CD4-positive, alpha-beta T cell (primary cell): ENCODE measurements at regions not wholly inside any gene's neighbourhood (a gene's known extent, or its start where the extent isn't known, plus 50 kb on each side); places are given as distances from the start of the nearest gene placed in this dataset.
A peak's percentile ranks its signal among the peaks of the same experiment; 100 is the strongest.

Experiments used
- ATAC-seq: fragments of 200-7000 bp; cut with Tn5 transposase; one replicate; pipeline ENCODE4 v1.10.0; 2022; ENCODE audit warnings: mild to moderate bottlenecking; ENCODE audit not compliant: poor library complexity
- CTCF ChIA-PET: fragments of 350-600 bp; sonication (Branson Sonifier 250); formaldehyde crosslinking; loops from one replicate; lab custom pipeline; 2021; ENCODE audit warnings: antibody characterized with exemption, inconsistent platforms; lab: Charles Lee
- POLR2A ChIA-PET: fragments of 350-600 bp; sonication (Branson Sonifier 250); formaldehyde crosslinking; loops from one replicate; lab custom pipeline; 2021; ENCODE audit warnings: antibody characterized with exemption, inconsistent platforms; lab: Charles Lee
- DNase-seq, 14 experiments: peaks; one replicate each; pipeline ENCODE4 v3.0.0-alpha.2; 2013 to 2020; ENCODE audit warnings: mixed read lengths in 2 of 14
- H3K27ac ChIP-seq, 2 donors: one replicate each; pipeline versions ENCODE4 v1.5.1 to v1.7.0; 2013; ENCODE audit warnings: low read length in 2 of 2, low read depth in 1 of 2, mild to moderate bottlenecking in 1 of 2
- H3K27me3 ChIP-seq, 2 experiments: 1 replicate in 1 of 2; 2 replicates in 1 of 2; pipeline versions ENCODE4 v1.6.1 to v1.7.0; 2013; ENCODE audit warnings: low read length in 2 of 2, control low read depth in 1 of 2, mild to moderate bottlenecking in 1 of 2, moderate library complexity in 1 of 2; ENCODE audit not compliant: insufficient read depth in 2 of 2, control insufficient read depth in 1 of 2
- H3K36me3 ChIP-seq: one replicate; pipeline ENCODE4 v1.6.1; 2013; ENCODE audit warnings: low read length, control low read depth; ENCODE audit not compliant: insufficient read depth
- H3K4me1 ChIP-seq: one replicate; pipeline ENCODE4 v1.6.1; 2013; ENCODE audit warnings: low read length, control low read depth; ENCODE audit not compliant: insufficient read depth
- H3K4me3 ChIP-seq: one replicate; pipeline ENCODE4 v1.5.1; 2013; ENCODE audit warnings: mild to moderate bottlenecking, low read length, moderate library complexity
- H3K9me3 ChIP-seq, 2 experiments: 1 replicate in 1 of 2; 2 replicates in 1 of 2; pipeline versions ENCODE4 v1.6.1 to v1.7.0; 2013; ENCODE audit warnings: low read length in 2 of 2, mild to moderate bottlenecking in 2 of 2, control low read depth in 1 of 2, moderate library complexity in 1 of 2; ENCODE audit not compliant: control insufficient read depth in 1 of 2, insufficient read depth in 1 of 2
- H3K27ac Mint-ChIP-seq: one replicate; pipeline ENCODE4 v1.8.0; 2020; ENCODE audit warnings: mixed read lengths
- H3K27me3 Mint-ChIP-seq: one replicate; pipeline ENCODE4 v1.8.0; 2021; ENCODE audit warnings: mixed read lengths
- H3K36me3 Mint-ChIP-seq: one replicate; pipeline ENCODE4 v1.8.0; 2021; ENCODE audit warnings: low read depth, mixed read lengths
- H3K4me1 Mint-ChIP-seq: one replicate; pipeline ENCODE4 v1.8.0; 2021; ENCODE audit warnings: low read depth, mixed read lengths
- H3K4me3 Mint-ChIP-seq: one replicate; pipeline ENCODE4 v1.8.0; 2020; ENCODE audit warnings: mild to moderate bottlenecking, mixed read lengths
- H3K9me3 Mint-ChIP-seq: one replicate; pipeline ENCODE4 v1.8.0; 2020; ENCODE audit warnings: mixed read lengths
- CTCF ChIP-seq: fragments of 200-600 bp; IDR thresholded peaks from one replicate; pipeline ENCODE4 v1.8.0; 2022; ENCODE audit warnings: antibody characterized with exemption, mild to moderate bottlenecking
- intact Hi-C, 2 experiments: fragments of 100-400 bp; cut with DNase I in 1 of 2; cut with micrococcal nuclease in 1 of 2; formaldehyde crosslinking; loops; one replicate each; pipeline versions ENCODE4 v1.15.1 to v1.9.0; 2023 to 2025; cut with DNase I, micrococcal nuclease

GRCh38 chr9:94033383-94033782, 50.9 kb upstream of the PTPDC1 start:
- no peak overlapping the region for H3K27ac Mint-ChIP-seq
- Histone ChIP-seq H3K4me3 (no peak overlapping the region), H3K4me1 (peaks cover 15% of the 10 kb centered on the region), H3K9me3 (no peaks in the 10 kb centered on the region), H3K36me3 (no peaks in the 10 kb centered on the region), H3K27ac (no peak overlapping the region), H3K27me3 (no peaks in the 10 kb centered on the region)
- no peak overlapping the region for H3K4me3 Mint-ChIP-seq
- ChIA-PET POLR2A (no interaction called here), CTCF (no interaction called here)
- intact Hi-C loops, result loop anchor here in 1 of 2 experiments (5.0 kb wide), 2 partner anchors 134 to 1916 kb away; partner anchors contain the start of gene SPTLC1
- H3K27me3 Mint-ChIP-seq, result no peaks in the 10 kb centered on the region
- DNase-seq (no peak), ATAC-seq (no peak)
- H3K36me3 Mint-ChIP-seq, result peaks cover 8% of the 10 kb centered on the region
- H3K4me1 Mint-ChIP-seq, result peaks cover 23% of the 10 kb centered on the region
- TF ChIP-seq CTCF, result no peak
- H3K9me3 Mint-ChIP-seq, result no peaks in the 10 kb centered on the region

- Mint-ChIP-seq H3K4me3 (peak overlapping the region; percentile 91), H3K36me3 (peaks cover 8% of the 10 kb centered on the region), H3K27ac (no peak overlapping the region), H3K9me3 (no peaks in the 10 kb centered on the region), H3K4me1 (peaks cover 23% of the 10 kb centered on the region), H3K27me3 (no peaks in the 10 kb centered on the region)
- Histone ChIP-seq H3K27ac (no peak overlapping the region), H3K36me3 (no peaks in the 10 kb centered on the region), H3K9me3 (no peaks in the 10 kb centered on the region), H3K27me3 (no peaks in the 10 kb centered on the region), H3K4me3 (no peak overlapping the region), H3K4me1 (peaks cover 15% of the 10 kb centered on the region)
- ChIA-PET POLR2A (interaction anchor here (1.3 kb wide), 1 partner anchor 134 kb away, joined by 4 read pairs; no protein-coding TSS in a partner anchor), CTCF (interaction anchor here (1.3 kb wide), 2 partner anchors 18 to 19 kb away, joined by 3 to 5 read pairs; no protein-coding TSS in a partner anchor)
- intact Hi-C loops, result loop anchor here (2.0 to 5.0 kb wide), 3 partner anchors 135 to 1915 kb away; partner anchors contain the start of gene SPTLC1 (in 1 of the 2)
- ATAC-seq (no peak), DNase-seq (no peak)
- no peak for TF ChIP-seq CTCF
These were observed 52.3 kb upstream of the PTPDC1 start for GRCh38 chr9:94031946-94032345.

GRCh38 chr9:94031380-94031779, 52.9 kb upstream of the PTPDC1 start:
- no peak for TF ChIP-seq CTCF
- no peak for DNase-seq
- H3K27ac Mint-ChIP-seq, result peak overlapping the region; percentile 76
- POLR2A ChIA-PET, result interaction anchor here (0.6 to 1.3 kb wide), 2 partner anchors 135 to 1916 kb away, joined by 3 to 4 read pairs; partner anchors contain the start of gene SPTLC1
- H3K27me3 Mint-ChIP-seq, result no peaks in the 10 kb centered on the region
- intact Hi-C loops, result loop anchor here (2.0 to 5.0 kb wide), 3 partner anchors 135 to 1914 kb away; partner anchors contain the start of gene SPTLC1 (in 1 of the 2)
- no peak for ATAC-seq
- CTCF ChIA-PET, result interaction anchor here (1.3 kb wide), 2 partner anchors 17 to 18 kb away, joined by 3 to 5 read pairs; no protein-coding TSS in a partner anchor
- H3K36me3 Mint-ChIP-seq, result peaks cover 8% of the 10 kb centered on the region
- H3K9me3 Mint-ChIP-seq, result no peaks in the 10 kb centered on the region
- H3K4me1 ChIP-seq, result peaks cover 15% of the 10 kb centered on the region
- no peaks in the 10 kb centered on the region for H3K9me3 ChIP-seq
- H3K4me3 Mint-ChIP-seq, result peak overlapping the region; percentile 91
- peaks cover 23% of the 10 kb centered on the region for H3K4me1 Mint-ChIP-seq
- no peaks in the 10 kb centered on the region for H3K36me3 ChIP-seq
- H3K4me3 ChIP-seq, result peak overlapping the region; percentile 74
- no peaks in the 10 kb centered on the region for H3K27me3 ChIP-seq
- no peak overlapping the region for H3K27ac ChIP-seq
